A549 (cell line): ENCODE measurements at regions not wholly inside any gene's neighbourhood (a gene's known extent, or its start where the extent isn't known, plus 50 kb on each side); places are given as distances from the start of the nearest gene placed in this dataset.

Experiments
- CTCF ChIP-seq: fragments of >200 bp; sonication (Bioruptor Twin); formaldehyde crosslinking; IDR thresholded peaks from 3 replicates; pipeline ENCODE4 v1.5.1; 2016
- HDAC2 ChIP-seq: fragments of 200-600 bp; sonication (generic); IDR thresholded peaks from 2 replicates; pipeline ENCODE4 v1.6.1; 2016
- HOXA7 ChIP-seq: fragments of 250-450 bp; sonication (Bioruptor Pico); IDR thresholded peaks from 2 replicates; pipeline ENCODE4 v1.5.0; 2020; ENCODE audit warnings: mild to moderate bottlenecking, moderate library complexity
- RAD21 ChIP-seq, 2 experiments: fragments of >200 bp in 1 of 2; sonication (Bioruptor Twin) in 1 of 2; formaldehyde crosslinking in 1 of 2; IDR thresholded peaks in 1 of 2; conservative IDR thresholded peaks in 1 of 2; 2 replicates in 1 of 2; 3 replicates in 1 of 2; pipeline ENCODE4 v1.6.1; 2012 to 2018; ENCODE audit warnings: inconsistent platforms in 1 of 2
- ZNF302 ChIP-seq: fragments of 250-450 bp; sonication (Bioruptor Pico); IDR thresholded peaks from 2 replicates; pipeline ENCODE4 v1.9.0; 2021; ENCODE audit warnings: inconsistent platforms, mild to moderate bottlenecking, moderate library complexity

GRCh38 chr13:55087085-55087484 lies 2053.6 kb upstream of the PRR20A start:
- no peak for TF ChIP-seq CTCF
- TF ChIP-seq RAD21 (conservative IDR thresholded peaks at IDR 0.05 in 1 of 2, IDR thresholded peaks at IDR 0.05 in 1 of 2), result no peak
- TF ChIP-seq HOXA7 (CRISPR knock-in tag), result no peak
- no peak for TF ChIP-seq HDAC2
- no peak for TF ChIP-seq ZNF302 (CRISPR knock-in tag)
